ENCODE measurements at regions not wholly inside any gene's neighbourhood (a gene's known extent, or its start where the extent isn't known, plus 50 kb on each side); places are given as distances from the start of the nearest gene placed in this dataset.

GRCh38 chr7:9082203-9082602 lies 648.8 kb downstream of the NXPH1 start:
- no peak overlapping the region for H3K4me3 ChIP-seq (replicated peaks in 1 of 2; ENCODE audit: low read depth in 2 of 2, low read length in 2 of 2)
- TF ChIP-seq, protein P1, sequence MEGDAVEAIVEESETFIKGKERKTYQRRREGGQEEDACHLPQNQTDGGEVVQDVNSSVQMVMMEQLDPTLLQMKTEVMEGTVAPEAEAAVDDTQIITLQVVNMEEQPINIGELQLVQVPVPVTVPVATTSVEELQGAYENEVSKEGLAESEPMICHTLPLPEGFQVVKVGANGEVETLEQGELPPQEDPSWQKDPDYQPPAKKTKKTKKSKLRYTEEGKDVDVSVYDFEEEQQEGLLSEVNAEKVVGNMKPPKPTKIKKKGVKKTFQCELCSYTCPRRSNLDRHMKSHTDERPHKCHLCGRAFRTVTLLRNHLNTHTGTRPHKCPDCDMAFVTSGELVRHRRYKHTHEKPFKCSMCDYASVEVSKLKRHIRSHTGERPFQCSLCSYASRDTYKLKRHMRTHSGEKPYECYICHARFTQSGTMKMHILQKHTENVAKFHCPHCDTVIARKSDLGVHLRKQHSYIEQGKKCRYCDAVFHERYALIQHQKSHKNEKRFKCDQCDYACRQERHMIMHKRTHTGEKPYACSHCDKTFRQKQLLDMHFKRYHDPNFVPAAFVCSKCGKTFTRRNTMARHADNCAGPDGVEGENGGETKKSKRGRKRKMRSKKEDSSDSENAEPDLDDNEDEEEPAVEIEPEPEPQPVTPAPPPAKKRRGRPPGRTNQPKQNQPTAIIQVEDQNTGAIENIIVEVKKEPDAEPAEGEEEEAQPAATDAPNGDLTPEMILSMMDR (IDR thresholded peaks at IDR 0.05; ENCODE audit: low read depth, low read length) = no peak
- no peak for DNase-seq (ENCODE audit: low read depth in 2 of 2)

DNA sequence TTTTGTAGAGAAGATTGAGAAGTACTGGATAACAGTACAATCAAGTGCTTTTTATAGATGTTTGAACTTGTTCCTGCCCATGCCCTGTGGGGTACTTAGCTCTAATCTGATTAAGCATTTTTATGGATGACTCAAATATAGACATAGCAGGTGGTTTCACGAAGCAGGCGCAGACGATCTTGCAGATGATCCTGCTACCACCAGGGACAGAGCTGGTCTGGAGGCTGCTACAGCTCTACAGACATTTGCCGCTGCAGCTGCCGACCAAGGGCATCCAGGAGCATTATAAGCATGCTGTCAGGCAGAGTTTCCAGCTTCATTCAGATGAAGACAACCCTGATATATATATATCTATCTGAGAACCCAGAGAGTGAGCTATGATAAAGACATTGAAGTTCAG lies 650.4 kb downstream of the NXPH1 start:
- no peak for DNase-seq (ENCODE audit: low read depth in 2 of 2)
- no peak overlapping the region for H3K4me3 ChIP-seq (replicated peaks in 1 of 2; ENCODE audit: low read depth in 2 of 2, low read length in 2 of 2)
- TF ChIP-seq, protein P1 (IDR thresholded peaks at IDR 0.05; ENCODE audit: low read depth, low read length) = no peak

DNA sequence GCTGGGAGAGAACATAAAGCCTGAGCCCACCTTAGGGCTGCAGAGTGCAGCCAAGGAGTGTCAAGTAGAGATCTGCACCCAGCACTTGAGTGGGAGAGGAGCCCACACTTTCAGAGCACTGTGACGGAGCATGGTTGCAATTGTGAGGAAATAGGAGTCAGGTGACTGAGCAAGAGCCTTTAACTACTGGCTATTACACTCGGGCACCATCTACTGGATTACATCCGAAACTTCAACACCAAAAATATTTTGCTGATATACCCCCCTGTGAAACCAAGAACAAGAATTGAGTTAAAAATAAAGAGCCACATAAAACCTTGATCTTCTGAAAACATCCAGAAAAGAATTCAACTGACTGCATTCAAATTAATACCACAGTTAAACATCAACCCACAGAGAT lies 657.9 kb downstream of the NXPH1 start:
- DNase-seq (ENCODE audit: low read depth in 2 of 2) = no peak
- no peak overlapping the region for H3K4me3 ChIP-seq (replicated peaks in 1 of 2; ENCODE audit: low read depth in 2 of 2, low read length in 2 of 2)
- TF ChIP-seq, protein P1 (IDR thresholded peaks at IDR 0.05; ENCODE audit: low read depth, low read length) = no peak

DNA sequence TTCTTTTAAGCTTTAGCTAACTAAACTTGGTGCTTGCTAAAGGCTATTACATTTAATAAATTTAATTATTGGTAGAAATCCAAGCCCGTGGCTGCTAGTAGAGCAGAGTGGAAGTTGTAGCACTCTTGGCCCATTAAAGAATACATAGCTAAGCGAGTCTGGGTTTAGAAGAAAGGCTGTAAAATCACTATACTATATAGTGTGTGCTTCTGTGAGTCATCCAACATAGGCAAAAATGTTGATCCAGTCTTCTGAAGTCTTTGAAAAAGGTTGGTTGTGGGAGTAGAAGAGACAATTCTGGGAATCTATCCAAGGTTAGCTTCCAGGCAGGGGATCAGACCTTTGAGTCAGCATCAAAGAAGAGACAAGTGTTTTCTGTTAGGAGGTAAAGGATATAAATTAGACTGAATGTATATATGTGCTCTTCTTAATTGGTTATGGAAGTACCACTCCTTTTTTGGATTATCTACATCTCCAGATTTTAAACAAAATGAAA lies 664.2 kb downstream of the NXPH1 start:
- H3K4me3 ChIP-seq (replicated peaks in 1 of 2; ENCODE audit: low read depth in 2 of 2, low read length in 2 of 2) = no peak overlapping the region
- TF ChIP-seq, protein P1 (IDR thresholded peaks at IDR 0.05; ENCODE audit: low read depth, low read length) = no peak
- no peak for DNase-seq (ENCODE audit: low read depth in 2 of 2)

GRCh38 chr7:9100289-9100688 lies 666.9 kb downstream of the NXPH1 start:
- TF ChIP-seq, protein P1 (IDR thresholded peaks at IDR 0.05; ENCODE audit: low read depth, low read length) = no peak
- DNase-seq (ENCODE audit: low read depth in 2 of 2) = no peak
- H3K4me3 ChIP-seq (replicated peaks in 1 of 2; ENCODE audit: low read depth in 2 of 2, low read length in 2 of 2) = no peak overlapping the region

DNA sequence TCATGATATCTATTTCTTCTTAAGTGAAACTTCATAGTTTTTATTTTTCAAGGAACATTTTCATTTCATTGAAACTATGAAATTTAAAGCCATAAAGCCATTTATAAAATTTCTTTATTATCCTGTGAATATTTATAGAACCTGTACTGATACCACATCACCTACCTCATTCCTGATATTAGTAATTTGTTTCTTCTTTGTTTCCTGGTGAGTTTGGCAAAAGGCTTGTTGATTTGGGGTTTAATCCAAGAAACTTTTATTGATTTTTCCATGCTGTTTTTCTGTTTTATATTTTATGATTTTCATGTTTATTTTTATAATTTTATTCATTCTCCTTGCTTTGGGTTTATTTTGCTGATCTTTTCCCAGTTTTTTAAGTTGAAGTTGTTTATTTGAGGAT lies 669.4 kb downstream of the NXPH1 start:
- TF ChIP-seq, protein P1 (IDR thresholded peaks at IDR 0.05; ENCODE audit: low read depth, low read length) = no peak
- no peak overlapping the region for H3K4me3 ChIP-seq (replicated peaks in 1 of 2; ENCODE audit: low read depth in 2 of 2, low read length in 2 of 2)
- no peak for DNase-seq (ENCODE audit: low read depth in 2 of 2)

DNA sequence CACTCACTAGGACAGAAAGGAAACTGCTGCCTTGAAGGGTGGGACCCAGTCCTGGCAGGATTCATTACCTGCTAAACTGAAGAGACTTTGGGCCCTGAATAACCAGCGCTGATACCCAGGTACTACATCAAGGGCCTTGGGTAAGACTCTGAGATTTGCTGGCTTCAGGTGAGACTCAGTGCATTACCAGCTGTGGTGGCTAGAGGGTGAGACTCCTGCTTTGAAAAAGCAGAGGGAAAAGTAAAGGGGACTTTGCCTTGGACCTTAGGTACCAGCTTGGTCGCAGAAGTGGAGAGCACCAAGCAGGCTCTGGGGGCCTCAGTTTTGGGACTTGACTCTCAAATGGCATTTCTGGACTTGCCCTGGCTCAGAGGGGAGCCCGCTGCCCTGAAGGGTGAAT lies 673.3 kb downstream of the NXPH1 start:
- DNase-seq (ENCODE audit: low read depth in 2 of 2) = no peak
- TF ChIP-seq, protein P1 (IDR thresholded peaks at IDR 0.05; ENCODE audit: low read depth, low read length) = no peak
- no peak overlapping the region for H3K4me3 ChIP-seq (replicated peaks in 1 of 2; ENCODE audit: low read depth in 2 of 2, low read length in 2 of 2)

Data from cardiac fibroblast (primary cell).